ENCODE measurements at regions not wholly inside any gene's neighbourhood (a gene's known extent, or its start where the extent isn't known, plus 50 kb on each side); places are given as distances from the start of the nearest gene placed in this dataset.

GRCh38 chr15:46450112-46450809 lies 815.4 kb downstream of the SQOR start:
- no peak for DNase-seq

DNA sequence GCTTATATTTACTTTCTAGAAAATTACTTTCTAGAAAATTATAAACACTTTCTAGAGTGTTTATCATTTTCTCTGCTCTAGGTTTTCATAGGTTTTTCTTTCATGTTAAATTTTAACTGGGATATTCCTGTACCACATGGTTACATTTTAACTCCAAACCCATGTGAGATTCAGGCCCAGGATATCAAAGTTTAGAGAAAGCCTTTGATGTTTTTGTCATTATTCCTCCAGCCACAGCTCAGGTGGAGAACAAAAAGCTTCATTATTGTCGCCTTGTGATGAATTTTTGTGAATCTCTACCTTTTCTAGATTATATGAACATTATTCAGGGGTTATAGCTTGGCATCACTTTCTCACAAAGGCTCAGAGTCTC lies 816.0 kb downstream of the SQOR start:
- DNase-seq = no peak

- DNase-seq = no peak
These were observed 817.5 kb downstream of the SQOR start for GRCh38 chr15:46452297-46452820.

- no peak for DNase-seq
These were observed 821.6 kb downstream of the SQOR start for GRCh38 chr15:46456456-46456855.

- DNase-seq = no peak
These were observed 825.7 kb downstream of the SQOR start for GRCh38 chr15:46460431-46461094.

DNA sequence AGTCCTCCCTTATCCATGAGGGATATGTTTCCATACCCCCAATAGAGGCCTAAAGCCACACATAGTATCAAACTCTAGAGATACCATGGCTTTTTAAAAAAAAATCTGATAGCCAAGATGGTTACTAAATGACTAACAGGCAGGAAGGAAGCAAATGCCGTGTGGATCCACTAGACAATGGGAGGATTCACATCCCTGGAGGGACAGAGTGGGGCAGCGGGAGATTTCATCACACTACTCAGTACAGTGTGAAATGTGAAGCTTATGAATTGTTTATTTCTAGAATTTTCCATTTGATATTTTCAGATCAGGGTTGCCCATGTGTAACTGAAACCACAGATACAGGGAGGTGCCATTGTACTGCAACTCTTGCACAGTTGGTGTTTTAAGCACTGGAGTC lies 826.6 kb downstream of the SQOR start:
- no peak for DNase-seq

GRCh38 chr15:46467041-46467440 lies 832.2 kb downstream of the SQOR start:
- DNase-seq = no peak

GRCh38 chr15:46471096-46471495 lies 836.3 kb downstream of the SQOR start:
- DNase-seq = no peak

DNA sequence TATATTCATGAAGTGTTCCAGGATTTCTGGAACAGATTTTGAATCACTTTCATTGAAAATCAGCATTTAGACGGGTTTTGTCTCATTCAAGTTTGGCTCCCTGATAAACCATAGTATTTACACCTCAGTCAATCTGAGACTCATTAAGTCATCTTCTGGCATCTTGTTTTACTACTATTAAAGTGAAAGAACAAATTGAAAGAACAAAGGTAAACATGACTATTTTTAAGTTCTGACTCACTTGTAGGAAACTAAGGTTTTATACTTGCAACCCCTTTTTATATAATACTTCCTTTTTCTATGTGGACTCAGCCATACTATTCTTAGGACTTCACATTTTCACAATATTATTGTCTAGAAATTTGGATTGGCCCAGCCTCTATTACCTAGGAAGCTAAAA lies 854.4 kb downstream of the SQOR start:
- DNase-seq = no peak

- DNase-seq = no peak
These were observed 861.8 kb downstream of the SQOR start for GRCh38 chr15:46496491-46497115.

DNA sequence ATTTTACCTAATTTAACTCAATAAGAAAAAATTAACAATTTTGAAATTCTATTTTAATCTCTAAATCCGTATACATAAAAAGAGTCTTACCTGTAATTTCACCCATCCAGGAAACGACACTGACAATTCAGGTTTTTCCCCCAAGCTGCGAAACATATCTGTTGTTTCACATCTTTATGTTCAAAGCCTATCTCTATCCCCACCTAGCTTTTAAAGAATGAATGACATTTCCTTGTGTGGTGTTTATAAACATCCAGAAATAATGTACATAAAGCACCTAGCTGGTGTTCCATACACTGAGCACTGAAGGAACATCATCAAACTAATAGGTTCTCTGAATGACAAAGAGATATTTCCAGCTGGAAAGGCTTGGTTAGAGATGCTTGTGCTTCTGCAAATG lies 867.8 kb downstream of the SQOR start:
- peak; percentile 32 for DNase-seq

GRCh38 chr15:46518381-46518780 lies 883.6 kb downstream of the SQOR start:
- DNase-seq = no peak

DNA sequence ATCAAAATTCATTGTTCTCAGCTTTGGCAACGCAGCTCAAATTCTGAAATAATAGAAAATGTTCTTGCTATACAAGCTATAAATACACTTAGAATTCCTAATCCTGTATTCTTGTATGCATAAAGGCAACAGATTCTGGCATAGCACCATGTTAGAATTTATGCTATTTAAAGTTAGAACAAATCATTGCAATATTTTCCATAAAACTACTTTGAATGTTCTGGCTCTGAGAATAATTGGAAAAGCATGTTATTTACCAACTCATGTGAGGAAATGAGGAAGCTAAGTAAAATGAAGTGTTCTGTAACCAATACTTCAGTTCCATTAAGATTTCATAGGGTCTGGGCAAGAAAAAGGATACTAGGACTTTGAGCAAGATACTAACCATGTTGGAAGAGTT lies 888.9 kb downstream of the SQOR start:
- no peak for DNase-seq

- DNase-seq = peak; percentile 31
These were observed 891.3 kb downstream of the SQOR start for GRCh38 chr15:46525984-46526725.

- DNase-seq = no peak
These were observed 891.9 kb downstream of the SQOR start for GRCh38 chr15:46526726-46527110.

GRCh38 chr15:46543626-46544025 lies 908.8 kb downstream of the SQOR start:
- DNase-seq = no peak

GRCh38 chr15:46548989-46549388 lies 914.2 kb downstream of the SQOR start:
- DNase-seq = no peak

GRCh38 chr15:46552316-46552715 lies 917.5 kb downstream of the SQOR start:
- no peak for DNase-seq

- DNase-seq = no peak
These were observed 920.7 kb downstream of the SQOR start for GRCh38 chr15:46555547-46555946.

- no peak for DNase-seq
These were observed 921.2 kb downstream of the SQOR start for GRCh38 chr15:46556010-46556409.

- no peak for DNase-seq
These were observed 921.9 kb downstream of the SQOR start for GRCh38 chr15:46556559-46557379.

DNA sequence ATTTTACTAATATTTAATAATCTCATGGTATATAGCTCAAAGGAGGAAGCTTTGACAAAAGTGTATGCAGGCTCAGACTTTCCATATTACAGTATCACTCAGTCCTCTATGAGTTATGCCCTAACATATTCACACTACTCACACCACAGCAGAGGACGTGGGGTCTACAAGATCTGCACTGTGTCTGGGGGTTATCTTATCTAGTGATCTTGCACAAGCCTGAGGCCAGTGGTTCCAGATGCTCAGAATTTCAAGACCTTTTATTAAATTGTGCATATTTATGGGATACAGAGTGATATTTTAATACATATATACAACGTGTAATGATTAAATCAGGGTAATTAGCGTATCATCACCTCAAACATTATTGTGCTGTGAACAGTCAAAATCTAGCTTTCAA lies 933.1 kb downstream of the SQOR start:
- no peak for DNase-seq

DNA sequence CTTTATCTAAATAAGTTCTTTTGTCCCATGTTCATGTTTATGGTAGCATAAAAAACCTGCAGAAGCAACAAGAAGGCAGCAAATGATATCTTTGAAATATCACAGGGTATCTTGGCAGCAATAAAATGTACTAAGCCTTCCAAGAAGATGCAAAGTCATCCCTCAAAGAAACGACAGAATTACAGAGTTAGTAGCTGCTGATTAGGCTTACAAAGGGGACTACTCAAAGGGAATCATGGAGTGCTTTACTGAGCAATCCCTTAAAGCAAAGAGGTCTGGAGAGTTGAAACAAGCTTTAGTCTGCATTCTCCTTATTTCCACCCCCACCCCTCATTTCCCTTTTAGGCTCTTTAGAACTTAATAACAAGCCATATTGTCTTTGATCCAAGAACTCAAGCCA lies 935.0 kb downstream of the SQOR start:
- DNase-seq = no peak
